ENCODE measurements at regions not wholly inside any gene's neighbourhood (a gene's known extent, or its start where the extent isn't known, plus 50 kb on each side); places are given as distances from the start of the nearest gene placed in this dataset.

GRCh38 chr11:70720281-70720680 is 322.0 kb downstream of the CTTN start:
- Histone ChIP-seq H3K4me1 (ENCODE audit: insufficient read depth, low read length) (peaks cover 5% of the 10 kb centered on the region; the same call in 1 of the 2 replicates), H3K9ac (ENCODE audit: low read depth, low read length) (no peak overlapping the region), H3K27me3 (ENCODE audit: insufficient read depth, low read length) (no peaks in the 10 kb centered on the region), H3K27ac (ENCODE audit: low read depth, low read length) (no peak overlapping the region), H3K9me3 (ENCODE audit: insufficient read depth, low read depth, low read length) (no peaks in the 10 kb centered on the region), H3K4me3 (ENCODE audit: low read length) (no peak overlapping the region), H3K36me3 (ENCODE audit: insufficient read depth, low read length) (no peaks in the 10 kb centered on the region)
- 93% methylated on average over 5 of the region's 5 CpGs for WGBS

GRCh38 chr11:70721006-70721405 is 322.7 kb downstream of the CTTN start:
- WGBS = 94% methylated on average over 12 of the region's 12 CpGs
- Histone ChIP-seq H3K9me3 (ENCODE audit: insufficient read depth, low read depth, low read length) (no peaks in the 10 kb centered on the region), H3K27me3 (ENCODE audit: insufficient read depth, low read length) (no peaks in the 10 kb centered on the region), H3K27ac (ENCODE audit: low read depth, low read length) (no peak overlapping the region), H3K4me1 (ENCODE audit: insufficient read depth, low read length) (peaks cover 5% of the 10 kb centered on the region; the same call in 1 of the 2 replicates), H3K4me3 (ENCODE audit: low read length) (no peak overlapping the region), H3K9ac (ENCODE audit: low read depth, low read length) (no peak overlapping the region), H3K36me3 (ENCODE audit: insufficient read depth, low read length) (no peaks in the 10 kb centered on the region)

GRCh38 chr11:70725278-70725677 is 326.9 kb downstream of the CTTN start:
- peaks cover 7% of the 10 kb centered on the region for H3K4me1 ChIP-seq (ENCODE audit: insufficient read depth, low read length)
- WGBS = 94% methylated on average over 10 of the region's 10 CpGs

GRCh38 chr11:70725739-70726138 is 327.4 kb downstream of the CTTN start:
- no peaks in the 10 kb centered on the region for H3K27me3 ChIP-seq (ENCODE audit: insufficient read depth, low read length)
- H3K4me1 ChIP-seq (ENCODE audit: insufficient read depth, low read length) = peaks cover 7% of the 10 kb centered on the region
- no peaks in the 10 kb centered on the region for H3K36me3 ChIP-seq (ENCODE audit: insufficient read depth, low read length)
- no peak overlapping the region for H3K4me3 ChIP-seq (ENCODE audit: low read length)
- H3K9ac ChIP-seq (ENCODE audit: low read depth, low read length) = no peak overlapping the region
- H3K9me3 ChIP-seq (ENCODE audit: insufficient read depth, low read depth, low read length) = no peaks in the 10 kb centered on the region
- no peak overlapping the region for H3K27ac ChIP-seq (ENCODE audit: low read depth, low read length)
- 87% methylated on average over 7 of the region's 7 CpGs for WGBS

More at GRCh38 chr11:70725278-70725677, 326.9 kb downstream of the CTTN start:
- Histone ChIP-seq H3K9ac (ENCODE audit: low read depth, low read length) (no peak overlapping the region), H3K27me3 (ENCODE audit: insufficient read depth, low read length) (no peaks in the 10 kb centered on the region), H3K36me3 (ENCODE audit: insufficient read depth, low read length) (no peaks in the 10 kb centered on the region), H3K9me3 (ENCODE audit: insufficient read depth, low read depth, low read length) (no peaks in the 10 kb centered on the region), H3K4me3 (ENCODE audit: low read length) (no peak overlapping the region), H3K27ac (ENCODE audit: low read depth, low read length) (no peak overlapping the region)

- H3K9me3 ChIP-seq (ENCODE audit: insufficient read depth, low read depth, low read length) = no peaks in the 10 kb centered on the region
- no peaks in the 10 kb centered on the region for H3K27me3 ChIP-seq (ENCODE audit: insufficient read depth, low read length)
- no peak overlapping the region for H3K4me3 ChIP-seq (ENCODE audit: low read length)
- no peak overlapping the region for H3K27ac ChIP-seq (ENCODE audit: low read depth, low read length)
- peaks cover 7% of the 10 kb centered on the region for H3K4me1 ChIP-seq (ENCODE audit: insufficient read depth, low read length)
- WGBS = 97% methylated on average over 5 of the region's 5 CpGs
- no peak overlapping the region for H3K9ac ChIP-seq (ENCODE audit: low read depth, low read length)
- H3K36me3 ChIP-seq (ENCODE audit: insufficient read depth, low read length) = no peaks in the 10 kb centered on the region
These were observed 328.7 kb downstream of the CTTN start for GRCh38 chr11:70727021-70727420.

- WGBS = 81% methylated on average over 15 of the region's 15 CpGs
- Histone ChIP-seq H3K9me3 (ENCODE audit: insufficient read depth, low read depth, low read length) (no peaks in the 10 kb centered on the region), H3K27ac (ENCODE audit: low read depth, low read length) (no peak overlapping the region), H3K9ac (ENCODE audit: low read depth, low read length) (no peak overlapping the region), H3K4me3 (ENCODE audit: low read length) (no peak overlapping the region), H3K4me1 (ENCODE audit: insufficient read depth, low read length) (peaks cover 7% of the 10 kb centered on the region), H3K27me3 (ENCODE audit: insufficient read depth, low read length) (no peaks in the 10 kb centered on the region), H3K36me3 (ENCODE audit: insufficient read depth, low read length) (no peaks in the 10 kb centered on the region)
These were observed 329.7 kb downstream of the CTTN start for GRCh38 chr11:70727899-70728620.

GRCh38 chr11:70729949-70730348 is 331.6 kb downstream of the CTTN start:
- Histone ChIP-seq H3K27me3 (ENCODE audit: insufficient read depth, low read length) (no peaks in the 10 kb centered on the region), H3K27ac (ENCODE audit: low read depth, low read length) (no peak overlapping the region), H3K4me1 (ENCODE audit: insufficient read depth, low read length) (peaks cover 7% of the 10 kb centered on the region), H3K4me3 (ENCODE audit: low read length) (no peak overlapping the region), H3K9me3 (ENCODE audit: insufficient read depth, low read depth, low read length) (no peaks in the 10 kb centered on the region), H3K36me3 (ENCODE audit: insufficient read depth, low read length) (no peaks in the 10 kb centered on the region), H3K9ac (ENCODE audit: low read depth, low read length) (no peak overlapping the region)
- 93% methylated on average over 6 of the region's 6 CpGs for WGBS

GRCh38 chr11:70730411-70730810 is 332.1 kb downstream of the CTTN start:
- Histone ChIP-seq H3K27me3 (ENCODE audit: insufficient read depth, low read length) (no peaks in the 10 kb centered on the region), H3K4me3 (ENCODE audit: low read length) (no peak overlapping the region), H3K27ac (ENCODE audit: low read depth, low read length) (no peak overlapping the region), H3K9me3 (ENCODE audit: insufficient read depth, low read depth, low read length) (no peaks in the 10 kb centered on the region), H3K4me1 (ENCODE audit: insufficient read depth, low read length) (peaks cover 7% of the 10 kb centered on the region), H3K9ac (ENCODE audit: low read depth, low read length) (no peak overlapping the region), H3K36me3 (ENCODE audit: insufficient read depth, low read length) (no peaks in the 10 kb centered on the region)
- 96% methylated on average over 6 of the region's 6 CpGs for WGBS

- Histone ChIP-seq H3K36me3 (ENCODE audit: insufficient read depth, low read length) (no peaks in the 10 kb centered on the region), H3K9ac (ENCODE audit: low read depth, low read length) (no peak overlapping the region), H3K27ac (ENCODE audit: low read depth, low read length) (no peak overlapping the region), H3K27me3 (ENCODE audit: insufficient read depth, low read length) (no peaks in the 10 kb centered on the region), H3K4me1 (ENCODE audit: insufficient read depth, low read length) (peaks cover 7% of the 10 kb centered on the region), H3K9me3 (ENCODE audit: insufficient read depth, low read depth, low read length) (no peaks in the 10 kb centered on the region), H3K4me3 (ENCODE audit: low read length) (no peak overlapping the region)
- WGBS = 93% methylated on average over 11 of the region's 11 CpGs
These were observed 333.1 kb downstream of the CTTN start for GRCh38 chr11:70731271-70732022.

- H3K4me1 ChIP-seq (ENCODE audit: insufficient read depth, low read length) = peaks cover 7% of the 10 kb centered on the region
- no peak overlapping the region for H3K9ac ChIP-seq (ENCODE audit: low read depth, low read length)
- no peak overlapping the region for H3K27ac ChIP-seq (ENCODE audit: low read depth, low read length)
- H3K27me3 ChIP-seq (ENCODE audit: insufficient read depth, low read length) = no peaks in the 10 kb centered on the region
- no peak overlapping the region for H3K4me3 ChIP-seq (ENCODE audit: low read length)
- WGBS = 86% methylated on average over 14 of the region's 14 CpGs
- no peaks in the 10 kb centered on the region for H3K36me3 ChIP-seq (ENCODE audit: insufficient read depth, low read length)
- no peaks in the 10 kb centered on the region for H3K9me3 ChIP-seq (ENCODE audit: insufficient read depth, low read depth, low read length)
These were observed 333.9 kb downstream of the CTTN start for GRCh38 chr11:70732023-70732880.

GRCh38 chr11:70732881-70733196 is 334.5 kb downstream of the CTTN start:
- no peak overlapping the region for H3K9ac ChIP-seq (ENCODE audit: low read depth, low read length)
- no peak overlapping the region for H3K27ac ChIP-seq (ENCODE audit: low read depth, low read length)
- H3K9me3 ChIP-seq (ENCODE audit: insufficient read depth, low read depth, low read length) = no peaks in the 10 kb centered on the region
- no peaks in the 10 kb centered on the region for H3K27me3 ChIP-seq (ENCODE audit: insufficient read depth, low read length)
- H3K4me3 ChIP-seq (ENCODE audit: low read length) = no peak overlapping the region
- 88% methylated on average over 16 of the region's 16 CpGs for WGBS
- peaks cover 7% of the 10 kb centered on the region for H3K4me1 ChIP-seq (ENCODE audit: insufficient read depth, low read length)
- no peaks in the 10 kb centered on the region for H3K36me3 ChIP-seq (ENCODE audit: insufficient read depth, low read length)
